NCI-H187 treated with DMSO at 0.1 percent for 48 hours (cell line): ENCODE measurements at regions not wholly inside any gene's neighbourhood (a gene's known extent, or its start where the extent isn't known, plus 50 kb on each side); places are given as distances from the start of the nearest gene placed in this dataset.

ENCODE experiments used
- DNase-seq: peaks from one replicate; lab custom pipeline; 2025; lab: John Stamatoyannopoulos, UW

- no peak for DNase-seq
These were observed 368.9 kb downstream of the AACS start for GRCh38 chr12:125434131-125434530.

- no peak for DNase-seq
These were observed 369.8 kb downstream of the AACS start for GRCh38 chr12:125434936-125435443.

- DNase-seq: no peak
These were observed 370.6 kb downstream of the AACS start for GRCh38 chr12:125435871-125436270.

- no peak for DNase-seq
These were observed 371.5 kb downstream of the AACS start for GRCh38 chr12:125436686-125437085.

- DNase-seq: no peak
These were observed 375.2 kb downstream of the AACS start for GRCh38 chr12:125440399-125440798.

GRCh38 chr12:125443341-125443740, 378.1 kb downstream of the AACS start:
- DNase-seq: no peak

GRCh38 chr12:125451408-125451807, 386.2 kb downstream of the AACS start:
- DNase-seq: no peak

- DNase-seq: no peak
These were observed 388.5 kb downstream of the AACS start for GRCh38 chr12:125453751-125454150.

- DNase-seq: no peak
These were observed 389.1 kb downstream of the AACS start for GRCh38 chr12:125454291-125454690.

- DNase-seq: no peak
These were observed 389.7 kb downstream of the AACS start for GRCh38 chr12:125454786-125455480.

GRCh38 chr12:125455556-125455955, 390.3 kb downstream of the AACS start:
- no peak for DNase-seq

- DNase-seq: no peak
These were observed 393.5 kb downstream of the AACS start for GRCh38 chr12:125458552-125459268.

- no peak for DNase-seq
These were observed 396.6 kb downstream of the AACS start for GRCh38 chr12:125461831-125462230.

GRCh38 chr12:125463386-125463785, 398.2 kb downstream of the AACS start:
- DNase-seq: no peak

- DNase-seq: no peak
These were observed 402.1 kb downstream of the AACS start for GRCh38 chr12:125467363-125467762.

- no peak for DNase-seq
These were observed 404.4 kb downstream of the AACS start for GRCh38 chr12:125469683-125470082.

- DNase-seq: no peak
These were observed 405.9 kb downstream of the AACS start for GRCh38 chr12:125470838-125471783.

GRCh38 chr12:125473501-125473900, 408.3 kb downstream of the AACS start:
- DNase-seq: no peak

GRCh38 chr12:125487336-125487735, 422.1 kb downstream of the AACS start:
- DNase-seq: no peak

GRCh38 chr12:125491553-125491952, 426.3 kb downstream of the AACS start:
- no peak for DNase-seq

GRCh38 chr12:125492354-125493270, 427.4 kb downstream of the AACS start:
- no peak for DNase-seq
